Cardiac muscle cell (in vitro differentiated cells and primary cell): ENCODE measurements at regions not wholly inside any gene's neighbourhood (a gene's known extent, or its start where the extent isn't known, plus 50 kb on each side); places are given as distances from the start of the nearest gene placed in this dataset.

Source experiments
- DNase-seq, 2 donors: peaks; one replicate each; pipeline versions ENCODE4 v3.0.0 to v3.0.0-alpha.2; 2010 to 2017; ENCODE audit warnings: low read depth in 1 of 2, low spot score in 1 of 2
- H3K27ac ChIP-seq: fragments of 200-600 bp; sonication (generic); 2 replicates; pipeline ENCODE4 v1.5.1; 2016
- H3K27me3 ChIP-seq: fragments of 200-600 bp; sonication (generic); 2 replicates; pipeline ENCODE4 v1.6.0; 2016; ENCODE audit warnings: control low read depth
- H3K36me3 ChIP-seq: fragments of 200-600 bp; sonication (generic); 2 replicates; pipeline ENCODE4 v1.5.1; 2016; ENCODE audit warnings: control low read depth
- H3K4me1 ChIP-seq: fragments of 200-600 bp; sonication (generic); 2 replicates; pipeline ENCODE4 v1.8.1; 2017; ENCODE audit warnings: low read depth, mild to moderate bottlenecking, mixed run types
- H3K4me3 ChIP-seq: fragments of 200-600 bp; sonication (generic); 2 replicates; pipeline ENCODE4 v1.5.1; 2016; ENCODE audit warnings: mild to moderate bottlenecking
- H3K9me3 ChIP-seq: fragments of 200-600 bp; sonication (generic); 2 replicates; pipeline ENCODE4 v1.5.1; 2017; ENCODE audit warnings: low read depth, mild to moderate bottlenecking, control low read depth
- CTCF ChIP-seq: IDR thresholded peaks from 2 replicates; pipeline ENCODE4 v1.5.1; 2012; ENCODE audit warnings: low read depth, mild to moderate bottlenecking, low read length

GRCh38 chr10:123607386-123607785 is 58.8 kb upstream of the GPR26 start:
- DNase-seq = no peak
- no peak for TF ChIP-seq CTCF
- Histone ChIP-seq H3K27ac (no peak overlapping the region), H3K4me3 (no peak overlapping the region), H3K9me3 (no peaks in the 10 kb centered on the region), H3K36me3 (no peaks in the 10 kb centered on the region), H3K27me3 (no peaks in the 10 kb centered on the region), H3K4me1 (no peaks in the 10 kb centered on the region)

GRCh38 chr10:123608047-123608446 is 58.1 kb upstream of the GPR26 start:
- DNase-seq = no peak
- Histone ChIP-seq H3K36me3 (no peaks in the 10 kb centered on the region), H3K27me3 (no peaks in the 10 kb centered on the region), H3K9me3 (no peaks in the 10 kb centered on the region), H3K27ac (no peak overlapping the region), H3K4me3 (no peak overlapping the region), H3K4me1 (no peaks in the 10 kb centered on the region)
- no peak for TF ChIP-seq CTCF

GRCh38 chr10:123611243-123611642 is 54.9 kb upstream of the GPR26 start:
- Histone ChIP-seq H3K27me3 (no peaks in the 10 kb centered on the region), H3K27ac (no peak overlapping the region), H3K36me3 (no peaks in the 10 kb centered on the region), H3K4me3 (no peak overlapping the region), H3K4me1 (no peaks in the 10 kb centered on the region), H3K9me3 (no peaks in the 10 kb centered on the region)
- DNase-seq = no peak
- no peak for TF ChIP-seq CTCF

- no peaks in the 10 kb centered on the region for H3K36me3 ChIP-seq
- no peak overlapping the region for H3K27ac ChIP-seq
- no peaks in the 10 kb centered on the region for H3K27me3 ChIP-seq
- TF ChIP-seq CTCF = no peak
- no peak for DNase-seq
- no peaks in the 10 kb centered on the region for H3K9me3 ChIP-seq
- H3K4me1 ChIP-seq = no peaks in the 10 kb centered on the region
- no peak overlapping the region for H3K4me3 ChIP-seq
Measured at GRCh38 chr10:123611876-123612275, 54.3 kb upstream of the GPR26 start.

- Histone ChIP-seq H3K9me3 (no peaks in the 10 kb centered on the region), H3K4me3 (no peak overlapping the region), H3K27ac (no peak overlapping the region), H3K36me3 (no peaks in the 10 kb centered on the region), H3K27me3 (no peaks in the 10 kb centered on the region), H3K4me1 (no peaks in the 10 kb centered on the region)
- DNase-seq = no peak
- TF ChIP-seq CTCF = no peak
Measured at GRCh38 chr10:123613346-123613850, 52.8 kb upstream of the GPR26 start.

GRCh38 chr10:123614888-123615287 is 51.3 kb upstream of the GPR26 start:
- H3K27ac ChIP-seq = no peak overlapping the region
- no peak overlapping the region for H3K4me3 ChIP-seq
- DNase-seq = peak; percentile 36 to 96
- no peaks in the 10 kb centered on the region for H3K36me3 ChIP-seq
- H3K27me3 ChIP-seq = no peaks in the 10 kb centered on the region
- H3K4me1 ChIP-seq = no peaks in the 10 kb centered on the region
- TF ChIP-seq CTCF = no peak
- H3K9me3 ChIP-seq = no peaks in the 10 kb centered on the region
